Right ventricle myocardium superior (tissue), 1 donor: ENCODE measurements at regions not wholly inside any gene's neighbourhood (a gene's known extent, or its start where the extent isn't known, plus 50 kb on each side); places are given as distances from the start of the nearest gene placed in this dataset.
"Not testable (repeated sequence)": the region's sequence is repeated elsewhere in the genome, so short reads cannot be mapped to it uniquely, and the experiment has no call there.

Source experiments
- ATAC-seq: fragments of 200-7000 bp; cut with Tn5 transposase; one replicate; pipeline ENCODE4 v1.9.1; 2020; ENCODE audit warnings: mild to moderate bottlenecking; ENCODE audit not compliant: poor library complexity
- DNase-seq: peaks from one replicate; pipeline ENCODE4 v3.0.0-alpha.2; 2020
- intact Hi-C: fragments of 100-400 bp; cut with DNase I; formaldehyde crosslinking; loops from one replicate; pipeline ENCODE4 v1.11.2; 2022
- donor health status: DM: no; HTN: yes; CAD: no; lungs with severe emphysema.

- ATAC-seq (no peak), DNase-seq (no peak)
- intact Hi-C loops: no loop called here
These were observed 101.2 kb upstream of the SEC11C start for GRCh38 chr18:59038295-59039039.

GRCh38 chr18:59039040-59039320 is 100.7 kb upstream of the SEC11C start:
- ATAC-seq, intact Hi-C loops, DNase-seq: not testable (repeated sequence)

GRCh38 chr18:59039449-59039848 is 100.2 kb upstream of the SEC11C start:
- ATAC-seq (no peak), DNase-seq (no peak)
- intact Hi-C loops: no loop called here

DNA sequence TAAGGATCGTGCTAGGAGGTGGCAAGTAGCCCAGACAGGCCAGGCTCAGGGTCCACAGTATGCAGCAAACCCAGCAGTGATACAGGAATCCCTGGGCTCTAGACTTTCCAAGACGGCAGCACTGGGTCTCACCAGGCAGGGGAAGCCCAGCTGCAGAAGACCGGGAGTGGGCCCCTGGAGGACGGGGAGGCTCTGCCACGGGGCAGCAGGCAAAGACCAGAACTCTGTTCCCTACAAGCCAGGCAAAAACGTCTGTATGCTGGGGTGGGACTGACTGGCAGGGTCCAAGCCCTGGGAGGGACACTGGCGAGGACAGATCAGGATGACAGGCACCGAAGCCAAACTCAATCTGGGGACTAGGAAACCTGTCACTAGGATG is 98.9 kb upstream of the SEC11C start:
- ATAC-seq (no peak), DNase-seq (no peak)
- intact Hi-C loops: no loop called here

- DNase-seq: no peak
- no peak for ATAC-seq
- intact Hi-C loops: no loop called here
These were observed 98.4 kb upstream of the SEC11C start for GRCh38 chr18:59041296-59041695.

- no peak for ATAC-seq
- intact Hi-C loops: no loop called here
- DNase-seq: no peak
These were observed 97.6 kb upstream of the SEC11C start for GRCh38 chr18:59041819-59042815.

- intact Hi-C loops: no loop called here
- no peak for DNase-seq
- ATAC-seq: no peak
These were observed 94.8 kb upstream of the SEC11C start for GRCh38 chr18:59044855-59045254.

DNA sequence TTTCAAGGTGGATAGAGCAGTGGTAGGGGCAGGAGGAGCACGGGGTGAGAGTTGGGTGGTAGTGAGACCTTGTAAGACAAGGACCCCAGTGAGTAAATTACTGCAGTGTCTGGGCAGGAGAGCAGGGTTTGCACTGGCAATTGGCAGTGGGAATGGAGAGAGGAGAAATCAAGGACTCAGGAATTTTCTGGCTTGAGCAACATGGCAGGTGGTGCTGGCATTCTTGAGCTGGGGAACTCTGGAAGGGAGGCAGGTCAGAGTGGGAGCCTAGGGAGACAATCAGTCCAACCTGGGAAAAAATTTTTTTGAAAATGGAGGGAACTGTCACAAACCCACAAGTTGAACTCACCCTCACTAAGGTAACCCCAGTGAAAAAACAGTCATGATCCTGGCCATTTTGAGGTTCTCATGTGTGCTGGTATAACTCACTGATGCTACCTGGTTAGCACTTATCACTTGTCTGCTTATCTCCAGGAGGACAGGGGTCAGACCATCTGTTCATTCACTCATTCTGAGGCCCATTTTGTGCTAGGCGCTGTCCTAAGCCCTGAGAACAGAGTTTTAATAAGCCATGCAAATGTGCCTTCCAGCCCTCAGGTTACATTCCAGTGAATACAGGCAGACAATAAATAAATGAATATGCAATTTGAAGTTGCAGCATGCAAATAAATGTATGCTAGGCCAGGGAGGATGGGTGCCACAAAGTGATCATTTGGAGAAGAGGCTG is 92.2 kb upstream of the SEC11C start:
- DNase-seq (no peak), ATAC-seq (no peak)
- intact Hi-C loops: no loop called here

GRCh38 chr18:59048048-59048363 is 91.7 kb upstream of the SEC11C start:
- intact Hi-C loops: no loop called here
- DNase-seq (no peak), ATAC-seq (no peak)

DNA sequence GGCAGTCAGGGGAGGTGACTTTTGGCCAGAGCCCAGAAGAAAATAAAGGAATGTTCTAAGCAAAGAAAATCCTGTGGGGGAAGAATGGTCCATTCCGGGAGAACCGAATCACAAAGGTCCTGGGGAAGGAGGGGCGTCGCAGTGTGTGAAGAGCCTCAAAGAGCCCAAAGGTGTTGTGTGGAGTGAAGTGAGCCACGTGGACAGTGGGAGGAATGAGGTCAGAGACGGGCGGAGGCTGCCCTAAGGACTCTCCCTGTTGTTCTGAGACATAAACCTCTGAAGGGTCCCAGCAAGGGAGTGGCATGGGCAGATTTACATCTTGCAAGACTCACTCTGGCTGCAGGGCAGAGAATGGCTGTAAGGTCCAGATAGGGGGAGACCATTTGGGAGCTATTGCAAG is 91.3 kb upstream of the SEC11C start:
- intact Hi-C loops: no loop called here

DNA sequence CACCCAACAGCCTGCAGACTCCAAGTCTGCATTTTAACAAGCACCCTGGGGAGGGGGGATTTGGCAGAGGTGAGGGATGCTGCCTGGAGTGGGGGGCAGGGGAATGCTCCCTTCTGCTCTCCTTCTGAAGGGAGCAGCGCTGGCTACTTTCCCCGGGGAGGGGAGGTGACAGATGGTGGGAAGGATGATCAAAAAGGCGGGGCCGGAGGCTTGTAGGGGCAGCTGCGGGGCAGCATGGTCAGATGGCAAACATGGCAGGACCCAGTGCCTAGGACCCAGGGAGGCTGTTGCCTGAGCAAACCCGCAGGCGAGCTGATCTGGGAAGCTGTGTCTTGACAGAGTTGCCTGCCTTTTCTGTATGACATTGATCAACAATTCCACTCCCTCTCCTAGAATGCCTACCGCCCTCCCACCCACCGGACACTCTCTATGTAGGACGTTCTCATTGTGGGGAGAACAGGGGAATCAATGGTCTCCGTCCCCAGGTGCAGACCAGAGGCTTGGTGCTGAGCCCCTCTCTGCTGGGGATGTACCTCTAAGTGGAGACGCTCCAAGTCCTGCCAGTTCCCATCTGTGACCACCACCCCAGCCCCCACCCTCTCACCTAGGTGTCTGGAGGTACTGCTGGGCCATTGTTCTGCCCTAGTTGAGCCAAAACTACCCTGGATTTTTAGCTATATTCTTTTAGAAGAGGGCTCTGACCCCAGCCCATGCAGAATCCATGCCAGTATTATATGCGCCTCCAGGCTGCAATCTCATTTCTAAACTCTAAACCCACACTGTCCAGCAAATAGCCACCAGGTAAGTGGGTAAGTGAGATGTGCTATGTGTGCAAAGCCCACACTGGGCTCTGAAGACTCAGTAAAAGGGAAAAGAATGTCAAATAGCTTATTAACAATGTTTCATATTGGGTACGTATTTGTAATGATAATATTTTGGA is 89.7 kb upstream of the SEC11C start:
- intact Hi-C loops: no loop called here
- DNase-seq: no peak
- ATAC-seq: no peak

More for the DNA sequence above, 91.3 kb upstream of the SEC11C start:
- ATAC-seq: no peak
- DNase-seq: no peak

DNA sequence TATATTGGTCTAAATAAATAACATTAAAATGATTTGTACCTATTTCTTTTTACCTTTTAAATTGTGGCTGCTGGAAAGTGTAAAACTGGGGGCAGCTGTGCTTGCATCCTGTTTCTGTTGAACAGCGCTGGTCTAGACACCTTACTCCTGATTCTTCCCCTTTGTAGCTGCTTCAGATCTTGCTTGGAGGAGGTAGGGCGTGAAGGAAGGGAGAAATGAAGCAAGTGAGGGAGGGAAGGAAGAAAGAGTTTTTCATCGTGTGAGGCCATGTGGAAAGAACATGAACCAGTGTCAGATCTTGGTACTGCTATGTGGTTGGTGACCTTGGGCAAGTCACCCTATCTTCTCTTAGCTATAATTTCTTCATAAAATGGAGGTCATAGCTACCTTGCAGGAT is 89.0 kb upstream of the SEC11C start:
- no peak for DNase-seq
- intact Hi-C loops: no loop called here
- no peak for ATAC-seq

DNA sequence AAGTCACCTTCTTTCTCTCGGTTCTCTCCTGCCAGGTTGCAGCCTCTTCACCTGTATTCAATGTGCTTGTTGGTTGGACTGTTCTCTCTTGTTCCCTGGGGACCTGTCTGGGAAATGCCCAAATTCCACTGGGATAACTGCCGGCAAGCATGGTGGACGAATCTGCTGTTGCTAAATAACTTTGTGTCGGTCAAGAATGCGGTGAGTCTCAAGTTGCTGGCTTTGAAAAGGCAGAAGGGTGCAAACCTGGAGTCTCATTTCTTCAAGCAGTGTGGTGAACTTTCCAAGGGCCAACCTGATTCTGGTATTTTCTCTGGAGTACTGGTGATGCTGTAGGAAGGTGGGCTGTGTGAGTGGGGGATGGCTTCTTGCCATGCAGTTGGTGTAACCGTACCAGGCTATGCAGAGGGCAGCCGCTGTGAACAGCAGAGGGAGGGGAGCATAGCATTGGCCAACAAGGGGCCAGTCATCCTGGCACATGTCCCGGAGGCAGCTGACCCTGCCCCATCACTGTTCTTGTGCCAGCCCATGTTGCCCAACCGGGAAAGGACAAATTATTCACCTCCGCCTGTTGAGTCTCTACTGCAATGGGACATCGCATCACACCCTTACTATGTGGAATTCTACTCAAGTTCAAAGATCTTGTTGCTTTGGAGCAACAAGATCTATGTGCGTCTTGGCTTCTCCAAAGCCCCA is 88.1 kb upstream of the SEC11C start:
- no peak for DNase-seq
- no peak for ATAC-seq
- intact Hi-C loops: no loop called here

DNA sequence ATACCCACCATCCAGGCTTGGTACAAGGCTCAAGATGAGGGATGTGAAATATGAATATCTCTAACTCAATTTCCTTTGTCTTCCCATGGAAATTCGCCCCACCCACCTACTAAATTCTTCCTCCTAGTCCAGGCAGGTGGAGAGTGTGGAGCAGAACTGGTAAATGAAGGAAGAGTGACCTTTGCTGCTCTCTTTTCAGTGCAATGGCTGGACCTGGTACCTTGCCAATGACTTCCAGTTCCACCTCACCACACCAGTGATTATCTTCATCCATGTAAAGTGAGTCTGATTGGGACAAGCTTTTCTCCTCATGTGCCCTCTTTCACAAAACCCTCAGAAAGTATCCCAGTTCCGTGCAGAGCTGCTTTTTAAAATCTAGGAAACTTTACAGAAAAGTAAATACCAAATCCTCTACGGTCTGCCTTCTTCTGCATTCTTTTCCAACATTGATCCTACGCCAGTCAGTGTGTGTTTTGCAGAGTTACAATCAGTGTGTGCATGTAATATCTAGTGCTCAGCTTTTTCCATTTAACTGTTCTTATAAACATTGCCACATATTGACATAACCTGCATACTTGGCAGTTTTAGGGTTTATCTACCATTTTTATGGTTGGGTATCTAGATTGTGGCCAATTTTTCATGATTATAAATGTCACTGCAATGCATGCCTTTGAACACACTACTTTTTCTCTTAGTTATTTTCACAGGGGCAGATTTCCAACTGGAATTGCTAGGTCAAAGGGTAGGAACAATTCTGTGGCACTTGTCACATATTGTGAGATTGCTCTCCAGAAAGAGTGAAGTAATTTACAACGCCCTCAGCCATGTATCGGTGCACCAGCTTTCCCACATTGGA is 86.5 kb upstream of the SEC11C start:
- ATAC-seq (no peak), DNase-seq (no peak)
- intact Hi-C loops: no loop called here

DNA sequence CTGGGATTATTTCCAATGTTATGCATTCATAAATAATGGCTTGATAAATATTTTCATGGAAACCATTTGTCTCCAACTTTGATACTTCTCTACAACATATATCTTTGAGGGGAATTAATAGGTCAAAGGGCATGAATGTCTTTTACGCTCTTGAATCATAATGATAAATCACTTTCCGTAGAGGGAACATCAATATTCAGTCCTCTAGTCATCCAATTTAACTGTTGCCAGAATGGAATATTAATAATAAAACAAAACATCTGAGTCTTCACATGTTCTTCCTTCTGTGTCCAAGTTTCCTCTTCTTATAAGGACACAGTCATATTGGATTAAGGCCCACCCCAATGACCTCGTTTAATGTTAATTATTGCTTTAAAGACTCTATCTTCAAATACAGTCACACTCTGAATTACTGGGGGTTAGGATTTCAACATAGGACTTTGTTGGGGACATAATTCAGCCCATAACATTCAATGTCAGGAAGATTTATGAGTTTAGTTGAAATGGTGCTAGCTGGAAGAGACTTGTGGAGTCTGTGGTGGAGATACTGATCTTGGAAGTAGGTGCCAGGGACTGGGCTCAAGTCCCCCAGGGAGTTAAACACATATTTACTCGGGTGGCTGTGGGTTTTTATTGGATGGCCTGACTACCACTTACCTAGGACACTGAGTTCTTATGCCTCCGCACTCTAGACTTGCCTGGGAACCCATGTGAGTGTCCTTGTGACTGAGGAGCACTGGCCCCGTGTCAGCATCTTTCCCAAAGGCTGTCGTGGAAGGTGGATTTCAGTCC is 85.0 kb upstream of the SEC11C start:
- ATAC-seq (no peak), DNase-seq (no peak)
- intact Hi-C loops: no loop called here

DNA sequence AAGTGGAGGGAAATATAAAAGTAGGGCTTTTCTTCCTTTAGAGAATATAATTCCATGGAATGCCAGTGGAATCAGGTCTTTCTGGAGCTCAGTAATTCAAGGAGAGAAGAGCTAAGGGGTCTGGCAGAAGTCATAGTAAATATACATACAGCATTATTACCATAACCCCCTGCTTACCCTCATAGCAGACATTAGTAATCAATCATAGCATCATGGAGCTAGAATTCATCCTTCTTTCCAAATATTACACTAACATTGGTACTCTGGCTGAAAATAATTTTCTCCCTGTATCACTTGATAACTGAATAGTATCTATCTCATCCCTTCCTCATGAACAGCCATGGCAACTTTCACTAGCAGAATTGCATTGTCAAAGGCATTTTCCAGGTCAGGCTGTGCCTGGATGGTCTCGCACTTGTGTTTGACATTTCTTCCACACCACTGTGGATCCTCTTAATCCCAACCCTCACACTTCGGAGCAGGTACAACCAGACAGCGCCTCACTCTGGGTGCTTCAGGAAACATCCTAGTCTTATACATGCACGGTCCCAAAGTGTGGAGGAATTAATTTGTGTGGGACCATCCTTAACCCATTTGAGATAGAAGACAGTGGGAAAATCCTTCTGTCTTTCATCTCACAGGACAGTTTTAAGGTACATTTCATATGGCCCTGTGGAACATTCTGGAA is 84.2 kb upstream of the SEC11C start:
- no peak for ATAC-seq
- intact Hi-C loops: no loop called here

More for the DNA sequence above, 84.2 kb upstream of the SEC11C start:
- no peak for DNase-seq
